NB4 (cell line): ENCODE measurements at regions not wholly inside any gene's neighbourhood (a gene's known extent, or its start where the extent isn't known, plus 50 kb on each side); places are given as distances from the start of the nearest gene placed in this dataset.

Experiments used
- CTCF ChIP-seq: IDR thresholded peaks from one replicate; pipeline ENCODE4 v1.5.1; 2012; ENCODE audit warnings: low read depth, low read length
- MAX ChIP-seq: IDR thresholded peaks from 2 replicates; pipeline ENCODE4 v1.6.1; 2011; ENCODE audit warnings: low read depth, low read length
- MYC ChIP-seq: IDR thresholded peaks from 2 replicates; pipeline ENCODE4 v1.6.1; 2011; ENCODE audit warnings: low read depth, low read length
- POLR2A ChIP-seq: IDR thresholded peaks from 2 replicates; pipeline ENCODE4 v1.6.1; 2011; ENCODE audit warnings: mild to moderate bottlenecking; ENCODE audit not compliant: insufficient read length; ENCODE audit errors: extremely low read depth

- TF ChIP-seq CTCF (no peak), POLR2A (no peak), MYC (no peak), MAX (no peak)
Observed at GRCh38 chr20:11112832-11113231, 439.0 kb upstream of the JAG1 start.
